SK-N-SH (cell line): ENCODE measurements at regions not wholly inside any gene's neighbourhood (a gene's known extent, or its start where the extent isn't known, plus 50 kb on each side); places are given as distances from the start of the nearest gene placed in this dataset.

Source experiments
- CTCF ChIA-PET: fragments of 300-600, 350-600 bp; formaldehyde crosslinking; extraction: SDS; loops from one replicate; lab custom pipeline; 2021; lab: Yijun Ruan, JAX
- POLR2A ChIA-PET: fragments of 350-600 bp; sonication (Branson Sonifier 250); formaldehyde crosslinking; extraction: SDS; loops from one replicate; lab custom pipeline; 2020; ENCODE audit warnings: antibody characterized with exemption, inconsistent platforms; lab: Yijun Ruan, JAX
- DNase-seq: peaks from one replicate; pipeline ENCODE4 v3.0.0; 2012
- H2AFZ ChIP-seq: fragments of 200-600 bp; sonication (generic); 2 replicates; pipeline ENCODE4 v1.8.1; 2016; ENCODE audit warnings: antibody characterized with exemption, mild to moderate bottlenecking, low read depth
- H3F3A ChIP-seq: fragments of 200-600 bp; sonication (generic); replicated peaks from 2 replicates; pipeline ENCODE3; 2016; ENCODE audit warnings: antibody characterized with exemption, mild to moderate bottlenecking; ENCODE audit not compliant: insufficient read depth
- H3K27ac ChIP-seq, 2 experiments: fragments of 200-500 bp in 1 of 2; fragments of 200-600 bp in 1 of 2; sonication (Bioruptor generic) in 1 of 2; sonication (generic), shearing (Covaris generic) in 1 of 2; 2 replicates each; pipeline versions ENCODE4 v1.5.1 to v1.6.1; 2014 to 2016; ENCODE audit warnings: low read depth in 2 of 2, inconsistent platforms in 1 of 2, low read length in 1 of 2, mild to moderate bottlenecking in 1 of 2, mixed read lengths in 1 of 2
- H3K27me3 ChIP-seq: fragments of 200-600 bp; sonication (generic), shearing (Covaris generic); 2 replicates; pipeline ENCODE4 v1.6.1; 2016; ENCODE audit warnings: mixed run types; ENCODE audit not compliant: insufficient read depth
- H3K36me3 ChIP-seq, 2 experiments: fragments of 200-500 bp in 1 of 2; fragments of 200-600 bp in 1 of 2; sonication (Bioruptor generic) in 1 of 2; sonication (generic) in 1 of 2; replicated peaks in 1 of 2; 2 replicates each; pipeline versions ENCODE3 to v1.5.1; 2014 to 2016; ENCODE audit warnings: low read length in 1 of 2, mild to moderate bottlenecking in 1 of 2; ENCODE audit not compliant: insufficient read depth in 2 of 2, control insufficient read depth in 1 of 2
- H3K4me1 ChIP-seq, 2 experiments: fragments of 200-500 bp in 1 of 2; fragments of 200-600 bp in 1 of 2; sonication (Bioruptor generic) in 1 of 2; sonication (generic), shearing (Covaris generic) in 1 of 2; 2 replicates each; pipeline versions ENCODE4 v1.5.1 to v1.6.1; 2014 to 2016; ENCODE audit warnings: low read depth in 1 of 2, low read length in 1 of 2, mixed run types in 1 of 2; ENCODE audit not compliant: insufficient read depth in 2 of 2, control insufficient read depth in 1 of 2
- H3K4me2 ChIP-seq: fragments of 200-600 bp; sonication (generic), shearing (Covaris generic); 2 replicates; pipeline ENCODE4 v1.6.1; 2017; ENCODE audit warnings: mixed run types
- H3K4me3 ChIP-seq, 2 experiments: fragments of 200-500 bp in 1 of 2; fragments of 200-600 bp in 1 of 2; sonication (Bioruptor generic) in 1 of 2; sonication (generic), shearing (Covaris generic) in 1 of 2; 2 replicates each; pipeline versions ENCODE4 v1.5.1 to v1.8.1; 2014 to 2016; ENCODE audit warnings: low read depth in 2 of 2, inconsistent platforms in 1 of 2, low read length in 1 of 2, mild to moderate bottlenecking in 1 of 2, mixed read lengths in 1 of 2, moderate library complexity in 1 of 2
- H3K79me2 ChIP-seq: fragments of 200-600 bp; sonication (generic); 2 replicates; pipeline ENCODE4 v1.8.1; 2017; ENCODE audit warnings: mild to moderate bottlenecking; ENCODE audit not compliant: insufficient read depth
- H3K9ac ChIP-seq: fragments of 200-600 bp; sonication (generic); 2 replicates; pipeline ENCODE4 v1.6.1; 2017; ENCODE audit warnings: mixed run types
- H3K9me2 ChIP-seq: fragments of 200-600 bp; sonication (generic); 2 replicates; pipeline ENCODE4 v1.6.1; 2017; ENCODE audit warnings: mixed run types
- H3K9me3 ChIP-seq: fragments of 200-600 bp; sonication (generic); 2 replicates; pipeline ENCODE4 v1.6.1; 2017; ENCODE audit warnings: mixed run types, mild to moderate bottlenecking, moderate library complexity
- H4K20me1 ChIP-seq: fragments of 200-600 bp; sonication (generic); 2 replicates; pipeline ENCODE4 v1.6.1; 2017; ENCODE audit warnings: mild to moderate bottlenecking, mixed run types; ENCODE audit not compliant: insufficient read depth
- CHD2 ChIP-seq: fragments of 150-350 bp; IDR thresholded peaks from 2 replicates; pipeline ENCODE4 v1.6.1; 2018; ENCODE audit warnings: low read length; ENCODE audit not compliant: partially characterized antibody
- ELF1 ChIP-seq: IDR thresholded peaks from 2 replicates; pipeline ENCODE4 v1.4.0; 2012
- EP300 ChIP-seq, 2 experiments: IDR thresholded peaks; 2 replicates each; pipeline versions ENCODE4 v1.4.0 to v1.6.1; 2012; ENCODE audit warnings: borderline replicate concordance in 1 of 2, low read depth in 1 of 2, low read length in 1 of 2
- FOXJ3 ChIP-seq: sonication (generic); formaldehyde crosslinking; IDR thresholded peaks from 2 replicates; pipeline ENCODE4 v1.5.1; 2020; ENCODE audit warnings: mild to moderate bottlenecking, missing genetic modification reagents
- FOXM1 ChIP-seq: IDR thresholded peaks from 2 replicates; pipeline ENCODE4 v1.4.0; 2012; ENCODE audit warnings: low read depth, mild to moderate bottlenecking
- MAX ChIP-seq: IDR thresholded peaks from 2 replicates; pipeline ENCODE4 v1.4.0; 2012; ENCODE audit warnings: low read depth
- MEF2A ChIP-seq: IDR thresholded peaks from 2 replicates; pipeline ENCODE4 v1.4.0; 2012; ENCODE audit warnings: low read depth, borderline replicate concordance
- MXI1 ChIP-seq: IDR thresholded peaks from 2 replicates; pipeline ENCODE4 v1.6.1; 2012; ENCODE audit warnings: mild to moderate bottlenecking, low read depth, low read length, improper control_type of control experiment
- PBX3 ChIP-seq: IDR thresholded peaks from 2 replicates; pipeline ENCODE4; 2012
- POLR2AphosphoS5 ChIP-seq: IDR thresholded peaks from 2 replicates; pipeline ENCODE4 v1.6.1; 2012; ENCODE audit warnings: low read depth, low read length
- TAF1 ChIP-seq: IDR thresholded peaks from 2 replicates; pipeline ENCODE4 v1.6.1; 2012; ENCODE audit warnings: low read depth, mild to moderate bottlenecking, low read length, moderate library complexity, borderline replicate concordance
- USF2 ChIP-seq: fragments of 150-350 bp; IDR thresholded peaks from 2 replicates; pipeline ENCODE4 v1.6.1; 2017; ENCODE audit warnings: antibody characterized with exemption, low read length, low read depth, borderline replicate concordance
- YY1 ChIP-seq: IDR thresholded peaks from 2 replicates; pipeline ENCODE4 v1.4.0; 2012; ENCODE audit warnings: low read depth, mild to moderate bottlenecking
- WGBS: methylation state at CpG from one replicate; pipeline ENCODE4 v1.1.6; 2017; ENCODE audit warnings: low lambda C conversion rate; 5-methylcytosine and 5-hydroxymethylcytosine counted together
- TF ChIP-seq, protein P1 (sequence below): fragments of 200-600 bp; sonication (generic); IDR thresholded peaks from 2 replicates; pipeline ENCODE4 v1.6.1; 2017; ENCODE audit warnings: antibody characterized with exemption, mild to moderate bottlenecking, moderate library complexity
- TF ChIP-seq, protein P2 (sequence below): IDR thresholded peaks from 2 replicates; pipeline ENCODE4 v1.4.0; 2012; ENCODE audit warnings: low read depth, borderline replicate concordance

GRCh38 chr3:139827833-139828232 lies 107.2 kb upstream of the CLSTN2 start (continued):
- TF ChIP-seq, protein P1, sequence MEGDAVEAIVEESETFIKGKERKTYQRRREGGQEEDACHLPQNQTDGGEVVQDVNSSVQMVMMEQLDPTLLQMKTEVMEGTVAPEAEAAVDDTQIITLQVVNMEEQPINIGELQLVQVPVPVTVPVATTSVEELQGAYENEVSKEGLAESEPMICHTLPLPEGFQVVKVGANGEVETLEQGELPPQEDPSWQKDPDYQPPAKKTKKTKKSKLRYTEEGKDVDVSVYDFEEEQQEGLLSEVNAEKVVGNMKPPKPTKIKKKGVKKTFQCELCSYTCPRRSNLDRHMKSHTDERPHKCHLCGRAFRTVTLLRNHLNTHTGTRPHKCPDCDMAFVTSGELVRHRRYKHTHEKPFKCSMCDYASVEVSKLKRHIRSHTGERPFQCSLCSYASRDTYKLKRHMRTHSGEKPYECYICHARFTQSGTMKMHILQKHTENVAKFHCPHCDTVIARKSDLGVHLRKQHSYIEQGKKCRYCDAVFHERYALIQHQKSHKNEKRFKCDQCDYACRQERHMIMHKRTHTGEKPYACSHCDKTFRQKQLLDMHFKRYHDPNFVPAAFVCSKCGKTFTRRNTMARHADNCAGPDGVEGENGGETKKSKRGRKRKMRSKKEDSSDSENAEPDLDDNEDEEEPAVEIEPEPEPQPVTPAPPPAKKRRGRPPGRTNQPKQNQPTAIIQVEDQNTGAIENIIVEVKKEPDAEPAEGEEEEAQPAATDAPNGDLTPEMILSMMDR: no peak
- TF ChIP-seq POLR2AphosphoS5: no peak
- TF ChIP-seq, all 33 proteins: peak for 0

DNA sequence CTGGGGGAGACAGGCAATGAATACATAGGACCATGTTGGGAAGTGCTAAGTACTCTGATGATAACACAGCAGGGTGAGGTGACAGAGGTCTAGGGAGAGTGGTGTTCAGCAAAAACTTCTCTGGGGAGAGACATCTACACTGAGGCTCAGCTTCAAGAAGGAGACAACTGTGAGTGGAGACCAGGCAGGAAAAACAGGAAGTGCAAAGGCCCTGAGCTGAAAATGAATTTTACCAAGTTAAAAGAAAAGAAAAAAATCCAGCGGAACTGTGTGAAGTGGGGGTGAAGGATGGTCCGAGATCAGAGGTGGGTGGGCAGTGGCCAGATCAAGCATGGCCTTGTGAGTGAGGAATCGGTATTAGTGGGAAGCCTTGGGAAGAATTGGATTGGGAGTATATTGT lies 110.1 kb upstream of the CLSTN2 start:
- Histone ChIP-seq H3K36me3 (no peaks in the 10 kb centered on the region), H3K4me1 (no peaks in the 10 kb centered on the region; a peak in 1 of 4 replicates), H3K9me2 (no peaks in the 10 kb centered on the region), H3K4me3 (no peak overlapping the region), H2AFZ (no peak overlapping the region), H3F3A (no peaks in the 10 kb centered on the region), H3K4me2 (no peak overlapping the region), H3K9ac (no peak overlapping the region), H3K27ac (no peak overlapping the region), H4K20me1 (no peaks in the 10 kb centered on the region), H3K79me2 (no peaks in the 10 kb centered on the region), H3K27me3 (no peaks in the 10 kb centered on the region), H3K9me3 (no peaks in the 10 kb centered on the region)
- 36% methylated on average over 3 of the region's 3 CpGs for WGBS
- TF ChIP-seq YY1 (no peak), EP300 (IDR thresholded peaks at IDR 0.05; ENCODE audit: borderline replicate concordance in 1 of 2, low read depth in 1 of 2, low read length in 1 of 2) (no peak), FOXJ3 (CRISPR knock-in tag) (no peak), ELF1 (no peak), USF2 (no peak), FOXM1 (no peak), POLR2AphosphoS5 (no peak), MXI1 (no peak), TAF1 (no peak), PBX3 (no peak), MAX (no peak), MEF2A (no peak), CHD2 (no peak)
- TF ChIP-seq, protein P2, sequence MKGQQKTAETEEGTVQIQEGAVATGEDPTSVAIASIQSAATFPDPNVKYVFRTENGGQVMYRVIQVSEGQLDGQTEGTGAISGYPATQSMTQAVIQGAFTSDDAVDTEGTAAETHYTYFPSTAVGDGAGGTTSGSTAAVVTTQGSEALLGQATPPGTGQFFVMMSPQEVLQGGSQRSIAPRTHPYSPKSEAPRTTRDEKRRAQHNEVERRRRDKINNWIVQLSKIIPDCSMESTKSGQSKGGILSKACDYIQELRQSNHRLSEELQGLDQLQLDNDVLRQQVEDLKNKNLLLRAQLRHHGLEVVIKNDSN: no peak
- POLR2A ChIA-PET: no interaction called here
- DNase-seq: no peak
- CTCF ChIA-PET: no interaction called here
